Activated T-cell treated with anti-CD3 and anti-CD28 coated beads for 48 hours (primary cell): ENCODE measurements at regions not wholly inside any gene's neighbourhood (a gene's known extent, or its start where the extent isn't known, plus 50 kb on each side); places are given as distances from the start of the nearest gene placed in this dataset.

Experiments
- DNase-seq: peaks from one replicate; pipeline ENCODE4 v3.0.0-alpha.2; 2020; ENCODE audit warnings: low read depth

GRCh38 chr1:83813576-83813975, 185.4 kb downstream of the TTLL7 start:
- DNase-seq: no peak

DNA sequence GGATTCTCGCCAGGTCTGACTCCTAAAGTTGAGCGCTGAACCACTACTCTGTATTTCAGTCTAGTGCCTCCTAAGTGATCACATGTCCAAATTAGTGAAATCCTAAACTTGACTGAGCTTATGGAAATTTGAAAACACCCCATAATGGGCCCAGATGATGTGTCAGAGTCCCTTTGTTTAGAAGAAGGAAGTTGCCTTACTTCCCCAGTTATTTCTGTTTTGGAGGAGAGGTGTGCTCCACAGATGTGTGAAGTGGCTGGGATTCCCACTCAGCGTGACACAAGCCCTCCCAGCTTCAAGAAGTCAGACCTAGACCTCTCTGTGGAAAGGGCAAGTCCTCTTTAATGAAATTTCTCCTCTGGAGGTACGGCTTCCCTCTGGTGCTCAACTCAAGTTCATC, 188.8 kb downstream of the TTLL7 start:
- DNase-seq: no peak

- DNase-seq: no peak
Measured at GRCh38 chr1:83808536-83808935, 190.4 kb downstream of the TTLL7 start.

- no peak for DNase-seq
Measured at GRCh38 chr1:83807821-83808220, 191.1 kb downstream of the TTLL7 start.

GRCh38 chr1:83807231-83807630, 191.7 kb downstream of the TTLL7 start:
- no peak for DNase-seq

- no peak for DNase-seq
Measured at GRCh38 chr1:83805921-83806320, 193.0 kb downstream of the TTLL7 start.

- DNase-seq: no peak
Measured at GRCh38 chr1:83802460-83803152, 196.3 kb downstream of the TTLL7 start.

- no peak for DNase-seq
Measured at GRCh38 chr1:83802023-83802422, 196.9 kb downstream of the TTLL7 start.

- no peak for DNase-seq
Measured at GRCh38 chr1:83800066-83800465, 198.9 kb downstream of the TTLL7 start.

- no peak for DNase-seq
Measured at GRCh38 chr1:83799594-83799993, 199.3 kb downstream of the TTLL7 start.

GRCh38 chr1:83798965-83799364, 200.0 kb downstream of the TTLL7 start:
- no peak for DNase-seq

DNA sequence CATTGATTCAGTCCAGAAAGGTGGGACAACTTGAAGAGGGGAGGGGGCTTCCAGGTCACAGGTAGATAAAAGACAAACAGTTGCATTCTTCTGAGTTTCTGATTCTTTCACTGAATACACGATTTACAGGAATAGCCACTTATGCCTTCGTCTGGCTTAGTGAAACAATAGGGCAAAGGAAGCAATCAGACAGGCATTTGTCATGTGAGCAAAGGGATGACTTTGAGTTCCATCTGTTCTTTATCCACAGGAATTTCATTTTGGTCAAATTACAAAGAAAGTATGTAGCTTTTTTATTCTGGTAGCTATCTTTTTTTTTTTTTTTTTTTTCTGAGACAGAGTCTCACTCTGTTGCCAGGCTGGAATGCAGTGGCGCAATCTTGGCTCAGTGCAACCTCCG, 202.5 kb downstream of the TTLL7 start:
- DNase-seq: no peak

DNA sequence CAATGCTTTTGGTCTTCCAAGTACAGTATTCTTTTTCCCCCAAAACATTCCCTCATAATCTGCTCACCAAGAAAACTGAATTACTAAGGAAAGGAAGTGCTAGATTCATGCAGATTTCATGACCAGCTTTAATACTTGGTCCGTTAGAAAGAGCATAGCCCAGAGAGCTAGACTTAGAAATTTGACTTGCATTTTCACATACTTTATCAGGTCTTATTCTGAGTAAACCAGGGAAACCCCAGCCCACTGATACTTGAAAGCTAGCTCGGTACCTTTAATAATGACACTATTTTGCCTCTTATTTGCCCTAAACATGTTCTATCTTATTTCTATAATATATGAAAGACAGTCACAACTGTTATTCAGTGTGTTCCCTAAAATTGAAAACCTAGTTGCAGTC, 204.5 kb downstream of the TTLL7 start:
- no peak for DNase-seq

- DNase-seq: no peak
Measured at GRCh38 chr1:83791821-83792437, 207.0 kb downstream of the TTLL7 start.

DNA sequence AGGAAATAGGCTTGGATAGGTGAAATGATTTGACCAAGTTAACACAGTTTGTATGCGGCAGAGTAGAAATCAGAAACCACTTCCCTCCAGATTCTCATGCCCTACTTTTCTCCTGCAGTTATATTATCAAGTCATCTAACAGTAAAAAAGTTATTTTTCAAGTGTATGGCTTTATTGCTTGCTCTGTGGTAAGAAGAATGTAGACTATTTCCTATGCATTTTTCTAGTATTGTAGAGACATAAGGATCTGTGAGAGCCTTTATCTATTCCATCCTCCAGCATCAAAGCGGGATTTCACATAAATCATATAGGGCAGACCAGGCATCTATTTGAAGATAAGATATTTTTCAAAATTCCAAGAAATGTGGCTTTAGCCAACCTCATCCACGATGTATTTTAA, 208.5 kb downstream of the TTLL7 start:
- no peak for DNase-seq

DNA sequence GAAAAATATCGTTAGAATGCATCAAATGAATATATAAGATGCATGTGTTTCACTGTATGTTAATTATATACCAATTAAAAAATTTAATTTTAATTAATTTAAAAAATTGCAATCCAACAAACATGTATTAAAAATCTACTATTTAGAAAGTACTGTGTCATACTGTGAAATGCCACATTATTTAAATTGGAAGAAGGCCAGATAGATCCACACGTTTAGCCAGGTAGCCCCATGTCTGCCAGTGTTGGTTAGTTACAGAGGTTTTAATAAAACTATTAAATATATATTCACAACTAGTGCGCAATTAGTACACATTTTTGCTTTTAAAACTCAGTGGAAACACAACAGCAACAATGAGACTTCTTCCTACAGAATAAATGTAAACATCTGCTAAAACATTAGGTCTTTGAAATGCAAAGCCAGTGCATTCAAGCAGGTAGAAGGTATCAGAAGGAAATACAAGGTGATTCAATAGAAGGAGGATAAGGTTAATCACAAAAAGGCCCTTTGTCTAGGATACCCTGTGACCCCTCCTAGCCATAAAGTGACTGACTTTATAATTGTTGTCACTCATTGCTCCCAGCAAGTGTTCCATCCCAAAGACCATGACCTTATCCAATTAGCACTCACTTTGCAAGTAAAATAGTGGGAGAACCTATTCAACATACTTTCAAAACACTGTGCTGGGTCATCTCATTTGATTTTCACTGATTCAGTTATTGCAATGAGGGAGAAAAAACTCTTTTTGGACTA, 211.5 kb downstream of the TTLL7 start:
- no peak for DNase-seq

GRCh38 chr1:83781667-83782066, 217.3 kb downstream of the TTLL7 start:
- DNase-seq: no peak

GRCh38 chr1:83779565-83779964, 219.4 kb downstream of the TTLL7 start:
- no peak for DNase-seq

DNA sequence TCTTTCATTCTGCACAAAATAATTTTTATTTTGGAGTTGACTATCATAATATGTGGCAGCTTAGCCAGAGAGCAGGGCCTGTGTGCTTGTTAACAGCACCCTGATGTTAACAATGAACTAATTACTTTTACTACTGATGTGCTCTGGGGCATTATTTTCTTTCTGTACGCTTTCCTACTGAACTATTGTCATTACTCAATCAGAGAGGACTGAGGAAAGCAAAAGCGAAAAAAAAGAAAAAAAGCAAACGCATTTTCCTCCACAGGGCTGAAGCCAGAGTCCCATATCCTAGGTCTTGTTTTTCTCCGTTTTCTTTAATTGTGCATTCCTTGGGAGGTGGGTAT, 221.2 kb downstream of the TTLL7 start:
- no peak for DNase-seq

- no peak for DNase-seq
Measured at GRCh38 chr1:83776913-83777757, 221.8 kb downstream of the TTLL7 start.

- no peak for DNase-seq
Measured at GRCh38 chr1:83775977-83776603, 222.8 kb downstream of the TTLL7 start.

- no peak for DNase-seq
Measured at GRCh38 chr1:83773059-83773458, 225.9 kb downstream of the TTLL7 start.
